Stimulated activated CD4-positive, alpha-beta T cell treated with anti-CD3 and anti-CD28 coated beads, Interleukin-12 subunit alpha, Interleukin-12 subunit beta, amount 100 ng/mL, for 48 hours (primary cell): ENCODE measurements at regions not wholly inside any gene's neighbourhood (a gene's known extent, or its start where the extent isn't known, plus 50 kb on each side); places are given as distances from the start of the nearest gene placed in this dataset.

Source experiments
- DNase-seq, 3 donors: peaks; one replicate each; pipeline ENCODE4 v3.0.0-alpha.2; 2020; ENCODE audit warnings: low read depth in 2 of 3, low spot score in 1 of 3

- DNase-seq: no peak
Observed at GRCh38 chr3:105923140-105923539, 54.3 kb upstream of the CBLB start.

DNA sequence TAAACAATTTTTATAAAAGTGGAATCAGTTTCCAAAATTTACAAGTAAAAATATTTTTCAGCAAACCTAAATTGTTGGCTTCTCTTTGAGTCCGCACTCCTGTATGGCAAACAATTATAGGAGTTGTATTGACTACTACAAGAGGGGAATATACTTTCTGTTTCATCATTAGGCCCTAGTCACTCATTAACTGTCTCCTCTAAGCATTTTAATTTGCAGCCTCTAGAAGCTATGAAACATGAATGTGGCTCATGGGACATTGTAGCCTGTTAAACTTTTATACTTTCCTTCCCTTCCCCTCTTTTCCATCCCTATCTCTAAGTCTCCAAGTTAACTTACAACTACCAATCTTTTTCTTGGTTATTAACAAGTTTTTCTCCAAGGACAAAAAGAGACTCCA, 58.9 kb upstream of the CBLB start:
- DNase-seq: no peak

- no peak for DNase-seq
Observed at GRCh38 chr3:105930733-105931132, 61.9 kb upstream of the CBLB start.

GRCh38 chr3:105931500-105931899, 62.7 kb upstream of the CBLB start:
- no peak for DNase-seq

DNA sequence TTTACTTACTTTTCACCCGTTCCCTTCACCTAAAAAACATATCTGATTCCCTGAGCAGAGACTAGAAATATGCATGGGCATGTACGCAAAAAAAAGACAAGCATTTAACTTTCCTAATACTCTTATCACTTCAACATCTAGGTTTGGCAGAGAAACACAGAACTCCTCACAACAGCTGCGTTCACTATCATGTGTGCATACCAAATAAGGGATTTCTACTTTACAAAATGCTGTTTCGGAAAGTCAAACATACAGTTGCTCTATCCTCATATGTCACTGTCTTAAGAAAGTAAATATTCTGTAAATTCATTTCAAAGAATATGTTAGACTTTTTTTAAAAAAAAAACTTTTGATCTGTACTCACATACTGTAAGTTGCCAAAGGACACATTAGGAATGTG, 65.1 kb upstream of the CBLB start:
- no peak for DNase-seq

GRCh38 chr3:105938101-105938500, 69.3 kb upstream of the CBLB start:
- no peak for DNase-seq

GRCh38 chr3:105938806-105939205, 70.0 kb upstream of the CBLB start:
- no peak for DNase-seq

DNA sequence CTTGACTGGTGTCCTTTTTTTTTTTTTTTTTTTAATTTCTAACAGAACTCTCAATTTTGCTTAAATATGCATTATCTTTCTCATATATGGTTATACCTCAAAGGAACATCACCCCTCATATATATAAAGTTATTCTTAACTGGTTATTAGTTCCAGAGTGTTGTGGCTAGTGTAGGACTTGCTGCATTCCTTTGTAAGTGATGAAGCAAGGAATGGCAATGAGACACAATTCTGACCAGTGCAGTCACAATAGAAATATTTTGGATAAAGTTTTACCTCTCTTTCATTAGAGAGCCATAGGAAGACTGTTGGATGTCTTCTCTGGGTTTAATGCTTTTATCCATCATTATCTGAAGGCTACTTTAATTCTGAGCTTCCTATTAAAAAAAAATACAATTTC, 75.5 kb upstream of the CBLB start:
- DNase-seq: no peak

DNA sequence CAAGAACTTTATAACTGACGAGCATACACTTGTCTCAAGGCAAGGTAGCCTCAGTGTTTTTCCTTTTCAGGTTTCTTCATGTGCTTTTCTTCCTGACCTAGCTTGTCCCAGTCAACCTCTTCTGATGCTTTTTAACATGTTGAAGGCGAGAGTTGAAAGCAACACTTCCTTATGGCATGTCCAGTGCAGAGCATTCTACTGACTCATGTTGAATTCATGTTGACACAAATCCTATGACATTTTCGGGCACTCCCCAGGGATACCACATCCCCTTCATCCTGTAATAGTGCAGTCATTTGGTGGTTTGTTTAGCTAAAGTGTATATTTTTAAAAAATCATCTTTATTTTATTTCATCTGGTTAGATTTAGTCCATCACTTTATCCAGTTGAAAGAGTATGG, 75.9 kb upstream of the CBLB start:
- no peak for DNase-seq

DNA sequence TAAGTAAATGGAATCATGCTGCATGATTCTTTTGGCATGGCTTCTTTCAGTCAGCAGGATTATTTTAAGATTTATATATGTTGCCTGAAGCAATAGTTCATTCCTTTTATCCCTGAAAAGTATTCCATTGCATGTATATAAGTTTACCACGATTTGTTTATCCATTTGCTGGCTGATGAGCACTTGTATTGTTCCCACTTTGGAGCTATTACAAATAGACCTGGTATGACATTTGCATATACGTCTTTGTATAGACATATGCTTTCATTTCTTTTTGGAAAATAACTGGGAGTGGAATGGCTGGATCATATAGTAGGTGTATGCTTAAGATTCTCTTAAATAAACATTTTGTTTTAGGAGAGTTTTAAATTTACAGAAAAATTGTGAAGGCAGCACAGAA, 79.3 kb upstream of the CBLB start:
- no peak for DNase-seq

- no peak for DNase-seq
Observed at GRCh38 chr3:105950881-105951600, 82.2 kb upstream of the CBLB start.

DNA sequence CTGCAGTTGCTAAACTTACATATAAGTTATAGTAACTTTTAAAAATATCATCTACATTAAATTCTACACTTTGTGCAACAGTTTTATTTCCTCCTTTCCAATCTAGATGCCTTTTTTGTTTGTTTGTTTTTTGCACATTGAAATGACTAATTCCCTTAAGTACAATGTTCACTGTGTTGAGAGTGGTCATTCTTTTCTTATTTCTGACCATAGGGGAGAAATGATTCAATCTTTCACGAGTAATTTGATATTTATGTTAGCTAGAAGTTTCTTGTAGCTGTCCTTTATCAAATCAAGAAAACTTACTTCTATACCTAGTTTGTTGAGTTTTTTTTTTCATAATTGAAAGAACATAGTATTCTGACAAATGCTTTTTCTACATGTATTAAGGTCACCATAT, 85.0 kb upstream of the CBLB start:
- DNase-seq: no peak

GRCh38 chr3:105956306-105956705, 87.5 kb upstream of the CBLB start:
- DNase-seq: no peak

GRCh38 chr3:105957722-105958121, 88.9 kb upstream of the CBLB start:
- DNase-seq: no peak

GRCh38 chr3:105958237-105959000, 89.6 kb upstream of the CBLB start:
- no peak for DNase-seq

DNA sequence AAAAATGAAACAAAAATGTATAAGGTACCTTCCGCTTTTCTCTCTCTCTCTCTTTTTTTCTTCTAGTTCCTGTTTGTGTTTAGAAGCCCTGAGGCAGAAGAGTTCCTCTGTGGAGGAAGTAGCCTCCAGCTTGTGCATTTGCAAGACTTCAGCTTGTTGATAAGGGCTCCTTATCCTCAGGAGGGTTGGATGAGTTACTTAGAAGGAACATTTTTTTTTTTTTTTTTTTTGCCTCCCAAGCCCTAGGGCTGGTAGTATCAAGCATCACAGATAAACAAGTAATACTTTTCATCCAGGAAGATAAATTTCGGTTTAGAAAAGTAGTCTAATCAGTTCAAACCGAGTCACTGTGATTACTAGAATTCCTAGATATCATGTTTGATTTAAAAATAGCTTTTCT, 91.0 kb upstream of the CBLB start:
- no peak for DNase-seq

- DNase-seq: no peak
Observed at GRCh38 chr3:105960381-105960780, 91.6 kb upstream of the CBLB start.

DNA sequence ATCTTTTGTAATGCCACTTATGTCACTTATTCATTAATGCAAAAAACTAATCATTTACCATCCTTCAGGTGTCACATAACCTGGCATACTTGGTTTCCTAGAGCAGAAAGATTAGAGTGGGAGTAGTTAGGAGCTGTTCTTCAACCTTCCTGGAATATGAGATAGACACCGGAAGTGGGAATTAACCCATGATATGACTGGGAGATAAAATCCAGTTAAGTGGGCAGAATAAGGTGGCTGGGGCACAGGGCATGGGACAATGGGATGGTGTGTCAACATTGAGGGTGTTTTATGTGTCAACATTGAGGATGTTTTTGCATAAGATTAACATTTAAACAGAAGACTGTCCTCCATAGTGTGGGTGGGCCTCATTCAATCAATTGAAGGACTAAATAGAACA, 94.3 kb upstream of the CBLB start:
- DNase-seq: no peak

GRCh38 chr3:105965384-105965783, 96.6 kb upstream of the CBLB start:
- no peak for DNase-seq

- no peak for DNase-seq
Observed at GRCh38 chr3:105967117-105967516, 98.3 kb upstream of the CBLB start.

- DNase-seq: no peak
Observed at GRCh38 chr3:105970283-105970682, 101.5 kb upstream of the CBLB start.

- no peak for DNase-seq
Observed at GRCh38 chr3:105972069-105972468, 103.3 kb upstream of the CBLB start.

GRCh38 chr3:105974381-105974780, 105.6 kb upstream of the CBLB start:
- no peak for DNase-seq
